Neural cell (in vitro differentiated cells): ENCODE measurements at regions not wholly inside any gene's neighbourhood (a gene's known extent, or its start where the extent isn't known, plus 50 kb on each side); places are given as distances from the start of the nearest gene placed in this dataset.

Source experiments
- H2AFZ ChIP-seq: fragments of 200-600, 300-800 bp; sonication (generic), shearing (Covaris generic); 2 replicates; pipeline ENCODE4 v1.6.0; 2014; ENCODE audit warnings: low read depth, mild to moderate bottlenecking, antibody characterized with exemption, low read length, moderate library complexity
- H3F3A ChIP-seq: fragments of 200-600 bp; shearing (Covaris generic); 2 replicates; pipeline ENCODE4 v1.6.1; 2016; ENCODE audit warnings: mild to moderate bottlenecking, moderate library complexity, mixed read lengths, antibody characterized with exemption, low read length; ENCODE audit not compliant: insufficient read depth, poor library complexity, severe bottlenecking
- H3K27ac ChIP-seq: fragments of 200-600, 300-800 bp; sonication (generic), shearing (Covaris generic); 2 replicates; pipeline ENCODE4 v1.5.1; 2014; ENCODE audit warnings: mild to moderate bottlenecking, low read length, moderate library complexity
- H3K27me3 ChIP-seq: fragments of 300-800, 200-600 bp; sonication (generic), shearing (Covaris generic); 2 replicates; pipeline ENCODE4 v1.6.0; 2014; ENCODE audit warnings: mild to moderate bottlenecking, low read depth, low read length, moderate library complexity; ENCODE audit not compliant: insufficient read depth
- H3K36me3 ChIP-seq: fragments of 300-800, 200-600 bp; sonication (generic), shearing (Covaris generic); 2 replicates; pipeline ENCODE4 v1.5.1; 2014; ENCODE audit warnings: mild to moderate bottlenecking, antibody characterized with exemption, low read length, moderate library complexity; ENCODE audit not compliant: insufficient read depth
- H3K4me2 ChIP-seq: fragments of 300-800, 200-600 bp; sonication (generic), shearing (Covaris generic); 2 replicates; pipeline ENCODE4 v1.6.0; 2014; ENCODE audit warnings: mild to moderate bottlenecking, low read length
- H3K4me3 ChIP-seq: fragments of 300-800, 200-600 bp; sonication (generic), shearing (Covaris generic); 2 replicates; pipeline ENCODE4 v1.5.1; 2014; ENCODE audit warnings: mild to moderate bottlenecking, low read length, moderate library complexity
- H3K79me2 ChIP-seq: fragments of 200-600 bp; shearing (Covaris generic); replicated peaks from 2 replicates; pipeline ENCODE4 v1.6.0; 2014; ENCODE audit warnings: mild to moderate bottlenecking, low read length, moderate library complexity; ENCODE audit not compliant: insufficient read depth
- H3K9ac ChIP-seq: fragments of 300-800, 200-600 bp; sonication (generic), shearing (Covaris generic); 2 replicates; pipeline ENCODE4 v1.6.1; 2016; ENCODE audit warnings: mild to moderate bottlenecking, low read length, mixed read lengths
- H3K9me2 ChIP-seq: fragments of 200-600 bp; shearing (Covaris generic); 2 replicates; pipeline ENCODE4 v1.6.1; 2016; ENCODE audit warnings: mild to moderate bottlenecking, low read length, mixed read lengths; ENCODE audit not compliant: insufficient read depth
- H3K9me3 ChIP-seq: fragments of 200-600, 300-800 bp; sonication (generic), shearing (Covaris generic); 2 replicates; pipeline ENCODE4 v1.6.1; 2016; ENCODE audit warnings: mild to moderate bottlenecking, mixed run types, low read length, moderate library complexity, mixed read lengths
- H4K20me1 ChIP-seq: fragments of 200-600 bp; shearing (Covaris generic); 2 replicates; pipeline ENCODE4 v1.6.1; 2016; ENCODE audit warnings: mild to moderate bottlenecking, mixed run types; ENCODE audit not compliant: insufficient read depth
- EP300 ChIP-seq: fragments of 450-650 bp; conservative IDR thresholded peaks from 2 replicates; pipeline ENCODE4 v1.6.1; 2014; ENCODE audit warnings: antibody characterized with exemption, mild to moderate bottlenecking, moderate library complexity; ENCODE audit not compliant: poor library complexity, severe bottlenecking
- EZH2 ChIP-seq: fragments of 200-600, 300-800 bp; shearing (Covaris generic), sonication (generic); IDR thresholded peaks from 2 replicates; pipeline ENCODE4 v1.6.1; 2014; ENCODE audit warnings: antibody characterized with exemption, low read length, borderline replicate concordance, mild to moderate bottlenecking; ENCODE audit not compliant: insufficient read depth, poor library complexity, severe bottlenecking
- MXI1 ChIP-seq: fragments of 450-650 bp; conservative IDR thresholded peaks from 2 replicates; pipeline ENCODE4 v1.6.1; 2014; ENCODE audit warnings: antibody characterized with exemption, mild to moderate bottlenecking; ENCODE audit not compliant: poor library complexity, severe bottlenecking
- POLR2AphosphoS5 ChIP-seq: IDR thresholded peaks from 2 replicates; pipeline ENCODE4 v1.6.1; 2012
- RAD21 ChIP-seq: fragments of 450-650 bp; conservative IDR thresholded peaks from 2 replicates; pipeline ENCODE4 v1.6.1; 2014; ENCODE audit warnings: antibody characterized with exemption, mild to moderate bottlenecking, moderate library complexity
- REST ChIP-seq: IDR thresholded peaks from 2 replicates; pipeline ENCODE4 v1.6.1; 2012; ENCODE audit warnings: borderline replicate concordance
- SMC3 ChIP-seq: fragments of 450-650 bp; conservative IDR thresholded peaks from 2 replicates; pipeline ENCODE4 v1.6.1; 2014; ENCODE audit warnings: antibody characterized with exemption, mild to moderate bottlenecking, moderate library complexity; ENCODE audit not compliant: poor library complexity
- TAF1 ChIP-seq: IDR thresholded peaks from 2 replicates; pipeline ENCODE4 v1.6.1; 2012; ENCODE audit warnings: low read depth
- TF ChIP-seq, protein P1 (sequence below): fragments of 450-650 bp; IDR thresholded peaks from 2 replicates; pipeline ENCODE4 v1.5.1; 2014; ENCODE audit warnings: antibody characterized with exemption, mild to moderate bottlenecking, moderate library complexity; ENCODE audit not compliant: poor library complexity, severe bottlenecking

GRCh38 chr6:147043994-147044477, 160.2 kb upstream of the STXBP5 start:
- Histone ChIP-seq H3K27me3 (no peaks in the 10 kb centered on the region), H3K9ac (no peak overlapping the region), H3K9me2 (no peaks in the 10 kb centered on the region), H3F3A (no peaks in the 10 kb centered on the region), H3K36me3 (no peaks in the 10 kb centered on the region), H3K9me3 (no peaks in the 10 kb centered on the region), H3K4me3 (no peak overlapping the region), H3K27ac (no peak overlapping the region), H3K4me2 (no peak overlapping the region), H2AFZ (no peak overlapping the region), H4K20me1 (no peaks in the 10 kb centered on the region), H3K79me2 (no peaks in the 10 kb centered on the region)
- TF ChIP-seq, protein P1, sequence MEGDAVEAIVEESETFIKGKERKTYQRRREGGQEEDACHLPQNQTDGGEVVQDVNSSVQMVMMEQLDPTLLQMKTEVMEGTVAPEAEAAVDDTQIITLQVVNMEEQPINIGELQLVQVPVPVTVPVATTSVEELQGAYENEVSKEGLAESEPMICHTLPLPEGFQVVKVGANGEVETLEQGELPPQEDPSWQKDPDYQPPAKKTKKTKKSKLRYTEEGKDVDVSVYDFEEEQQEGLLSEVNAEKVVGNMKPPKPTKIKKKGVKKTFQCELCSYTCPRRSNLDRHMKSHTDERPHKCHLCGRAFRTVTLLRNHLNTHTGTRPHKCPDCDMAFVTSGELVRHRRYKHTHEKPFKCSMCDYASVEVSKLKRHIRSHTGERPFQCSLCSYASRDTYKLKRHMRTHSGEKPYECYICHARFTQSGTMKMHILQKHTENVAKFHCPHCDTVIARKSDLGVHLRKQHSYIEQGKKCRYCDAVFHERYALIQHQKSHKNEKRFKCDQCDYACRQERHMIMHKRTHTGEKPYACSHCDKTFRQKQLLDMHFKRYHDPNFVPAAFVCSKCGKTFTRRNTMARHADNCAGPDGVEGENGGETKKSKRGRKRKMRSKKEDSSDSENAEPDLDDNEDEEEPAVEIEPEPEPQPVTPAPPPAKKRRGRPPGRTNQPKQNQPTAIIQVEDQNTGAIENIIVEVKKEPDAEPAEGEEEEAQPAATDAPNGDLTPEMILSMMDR: no peak
- no peak for TF ChIP-seq REST
- no peak for TF ChIP-seq SMC3
- TF ChIP-seq TAF1: no peak
- no peak for TF ChIP-seq POLR2AphosphoS5
- no peak for TF ChIP-seq MXI1

GRCh38 chr6:147046141-147046877, 157.9 kb upstream of the STXBP5 start:
- no peak overlapping the region for H3K9ac ChIP-seq
- TF ChIP-seq REST (no peak), POLR2AphosphoS5 (no peak), EP300 (no peak), RAD21 (no peak), MXI1 (no peak), SMC3 (no peak), TAF1 (no peak), EZH2 (no peak)
- TF ChIP-seq, protein P1: no peak
- no peaks in the 10 kb centered on the region for H3K27me3 ChIP-seq
- H3K9me2 ChIP-seq: no peaks in the 10 kb centered on the region
- no peak overlapping the region for H2AFZ ChIP-seq
- H3K9me3 ChIP-seq: no peaks in the 10 kb centered on the region
- H3K4me2 ChIP-seq: no peak overlapping the region
- no peaks in the 10 kb centered on the region for H3K79me2 ChIP-seq
- H4K20me1 ChIP-seq: no peaks in the 10 kb centered on the region
- no peak overlapping the region for H3K27ac ChIP-seq
- no peak overlapping the region for H3K4me3 ChIP-seq
- no peaks in the 10 kb centered on the region for H3K36me3 ChIP-seq
- H3F3A ChIP-seq: no peaks in the 10 kb centered on the region
